WTC11 (cell line): ENCODE measurements at regions not wholly inside any gene's neighbourhood (a gene's known extent, or its start where the extent isn't known, plus 50 kb on each side); places are given as distances from the start of the nearest gene placed in this dataset.

Experiments
- ATAC-seq: fragments of 200-7000 bp; cut with Tn5 transposase; 2 replicates; pipeline ENCODE4 v1.10.0; 2021; ENCODE audit warnings: mild to moderate bottlenecking, moderate library complexity
- CTCF ChIA-PET: fragments of 300-600 bp; sonication (Branson Sonifier 250); formaldehyde crosslinking; loops from one replicate; lab custom pipeline; 2021; ENCODE audit warnings: antibody characterized with exemption; lab: Charles Lee
- POLR2A ChIA-PET: fragments of 350-600 bp; sonication (Branson Sonifier 250); formaldehyde crosslinking; loops from one replicate; lab custom pipeline; 2021; ENCODE audit warnings: antibody characterized with exemption; lab: Charles Lee
- DNase-seq: peaks from one replicate; pipeline ENCODE4 v3.0.0; 2021; ENCODE audit warnings: low spot score
- H3K27ac Mint-ChIP-seq: 2 replicates; pipeline ENCODE4 v1.8.0; 2021; ENCODE audit warnings: mixed read lengths
- H3K27me3 Mint-ChIP-seq: 2 replicates; pipeline ENCODE4 v1.8.0; 2021; ENCODE audit warnings: low read depth, mild to moderate bottlenecking, moderate library complexity, mixed read lengths
- H3K36me3 Mint-ChIP-seq: 2 replicates; pipeline ENCODE4 v1.8.0; 2021; ENCODE audit warnings: mixed read lengths
- H3K4me1 Mint-ChIP-seq: 2 replicates; pipeline ENCODE4 v1.8.0; 2022; ENCODE audit warnings: mixed read lengths
- H3K4me3 Mint-ChIP-seq: 2 replicates; pipeline ENCODE4 v1.8.0; 2021; ENCODE audit warnings: mild to moderate bottlenecking, moderate library complexity, mixed read lengths
- H3K9me3 Mint-ChIP-seq: 2 replicates; pipeline ENCODE4 v1.8.0; 2021; ENCODE audit warnings: mixed read lengths
- ATF2 ChIP-seq: sonication (generic); formaldehyde crosslinking; IDR thresholded peaks from 2 replicates; pipeline ENCODE4 v1.8.1; 2022; ENCODE audit warnings: low read depth, missing genetic modification reagents, borderline replicate concordance
- ETV6 ChIP-seq: sonication (generic); formaldehyde crosslinking; IDR thresholded peaks from 2 replicates; pipeline ENCODE4 v1.8.1; 2022; ENCODE audit warnings: mild to moderate bottlenecking, missing genetic modification reagents
- GABPB1 ChIP-seq: sonication (generic); formaldehyde crosslinking; IDR thresholded peaks from 2 replicates; pipeline ENCODE4 v1.8.1; 2023; ENCODE audit warnings: mild to moderate bottlenecking, missing genetic modification reagents
- GRHL2 ChIP-seq: fragments of 250-450 bp; sonication (Bioruptor Pico); IDR thresholded peaks from 2 replicates; pipeline ENCODE4 v1.8.0; 2022; ENCODE audit warnings: mild to moderate bottlenecking, moderate library complexity; ENCODE audit not compliant: insufficient replicate concordance, severe bottlenecking
- GTF2I ChIP-seq: fragments of 250-450 bp; sonication (Bioruptor Pico); conservative IDR thresholded peaks from 2 replicates; pipeline ENCODE4 v1.4.0; 2021; ENCODE audit warnings: mild to moderate bottlenecking
- SOX15 ChIP-seq: fragments of 250-450 bp; sonication (Bioruptor Pico); IDR thresholded peaks from 2 replicates; pipeline ENCODE4 v1.9.0; 2021; ENCODE audit warnings: mild to moderate bottlenecking
- SP1 ChIP-seq: sonication (generic); formaldehyde crosslinking; conservative IDR thresholded peaks from 2 replicates; pipeline ENCODE4 v1.8.1; 2022; ENCODE audit warnings: missing genetic modification reagents
- ZBTB43 ChIP-seq: sonication (generic); formaldehyde crosslinking; IDR thresholded peaks from 2 replicates; pipeline ENCODE4 v1.8.1; 2023; ENCODE audit warnings: mild to moderate bottlenecking, missing genetic modification reagents
- ZNF219 ChIP-seq: sonication (generic); formaldehyde crosslinking; IDR thresholded peaks from 2 replicates; pipeline ENCODE4 v1.8.0; 2023; ENCODE audit warnings: missing genetic modification reagents, mild to moderate bottlenecking, borderline replicate concordance
- ZNF317 ChIP-seq: sonication (generic); formaldehyde crosslinking; IDR thresholded peaks from 2 replicates; pipeline ENCODE4 v1.8.1; 2023; ENCODE audit warnings: low read depth, mild to moderate bottlenecking, moderate library complexity, missing genetic modification reagents, borderline replicate concordance
- TF ChIP-seq, protein P1 (sequence below): sonication (generic); formaldehyde crosslinking; IDR thresholded peaks from 2 replicates; pipeline ENCODE4 v1.8.0; 2023; ENCODE audit warnings: mild to moderate bottlenecking, missing genetic modification reagents
- TF ChIP-seq, protein P2 (sequence below): sonication (generic); formaldehyde crosslinking; IDR thresholded peaks from 2 replicates; pipeline ENCODE4 v1.8.1; 2022; ENCODE audit warnings: mild to moderate bottlenecking, moderate library complexity, missing genetic modification reagents
- TF ChIP-seq, protein P3 (sequence below): fragments of 250-450 bp; sonication (Bioruptor Pico); conservative IDR thresholded peaks from 2 replicates; pipeline ENCODE4 v1.9.0; 2021; ENCODE audit warnings: mild to moderate bottlenecking
- TF ChIP-seq, protein P4 (sequence below): sonication (generic); formaldehyde crosslinking; IDR thresholded peaks from 2 replicates; pipeline ENCODE4 v1.8.1; 2023; ENCODE audit warnings: mild to moderate bottlenecking, missing genetic modification reagents

GRCh38 chrX:44447214-44447613 lies 95.4 kb downstream of the FUNDC1 start (continued):
- TF ChIP-seq GABPB1 (CRISPR knock-in tag) = no peak
- TF ChIP-seq SP1 (CRISPR knock-in tag) = no peak

DNA sequence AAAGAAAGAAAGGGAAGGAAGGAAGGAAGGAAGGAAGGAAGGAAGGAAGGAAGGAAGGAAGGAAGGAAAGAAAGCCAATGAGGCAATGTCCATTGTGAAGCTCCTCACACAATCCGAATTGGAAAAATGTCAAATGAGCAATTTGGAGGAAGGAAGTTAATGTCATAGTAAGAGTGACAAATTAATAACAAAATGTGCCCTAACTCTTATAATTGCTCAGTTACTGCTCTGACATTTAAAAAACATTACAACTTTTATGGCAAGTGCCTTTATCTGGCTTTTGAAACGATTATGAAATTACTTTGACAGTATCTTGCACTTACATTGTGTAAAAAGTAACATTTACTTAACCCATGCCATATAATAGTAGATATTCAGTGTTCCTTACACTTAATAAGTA lies 96.5 kb upstream of the EFHC2 start:
- Mint-ChIP-seq H3K9me3 (peaks cover 10% of the 10 kb centered on the region), H3K36me3 (no peaks in the 10 kb centered on the region), H3K27ac (no peak overlapping the region), H3K4me1 (peaks cover 5% of the 10 kb centered on the region; the same call in 1 of the 2 replicates), H3K4me3 (no peak overlapping the region), H3K27me3 (no peaks in the 10 kb centered on the region)
- ATAC-seq (no peak), DNase-seq (no peak)
- CTCF ChIA-PET = no interaction called here
- TF ChIP-seq GTF2I (CRISPR knock-in tag) (no peak), ZNF317 (no peak), ATF2 (no peak), GRHL2 (CRISPR knock-in tag) (no peak), ZBTB43 (no peak), ETV6 (CRISPR knock-in tag) (no peak), SOX15 (CRISPR knock-in tag) (no peak), ZNF219 (CRISPR knock-in tag) (no peak)
- TF ChIP-seq, protein P1, sequence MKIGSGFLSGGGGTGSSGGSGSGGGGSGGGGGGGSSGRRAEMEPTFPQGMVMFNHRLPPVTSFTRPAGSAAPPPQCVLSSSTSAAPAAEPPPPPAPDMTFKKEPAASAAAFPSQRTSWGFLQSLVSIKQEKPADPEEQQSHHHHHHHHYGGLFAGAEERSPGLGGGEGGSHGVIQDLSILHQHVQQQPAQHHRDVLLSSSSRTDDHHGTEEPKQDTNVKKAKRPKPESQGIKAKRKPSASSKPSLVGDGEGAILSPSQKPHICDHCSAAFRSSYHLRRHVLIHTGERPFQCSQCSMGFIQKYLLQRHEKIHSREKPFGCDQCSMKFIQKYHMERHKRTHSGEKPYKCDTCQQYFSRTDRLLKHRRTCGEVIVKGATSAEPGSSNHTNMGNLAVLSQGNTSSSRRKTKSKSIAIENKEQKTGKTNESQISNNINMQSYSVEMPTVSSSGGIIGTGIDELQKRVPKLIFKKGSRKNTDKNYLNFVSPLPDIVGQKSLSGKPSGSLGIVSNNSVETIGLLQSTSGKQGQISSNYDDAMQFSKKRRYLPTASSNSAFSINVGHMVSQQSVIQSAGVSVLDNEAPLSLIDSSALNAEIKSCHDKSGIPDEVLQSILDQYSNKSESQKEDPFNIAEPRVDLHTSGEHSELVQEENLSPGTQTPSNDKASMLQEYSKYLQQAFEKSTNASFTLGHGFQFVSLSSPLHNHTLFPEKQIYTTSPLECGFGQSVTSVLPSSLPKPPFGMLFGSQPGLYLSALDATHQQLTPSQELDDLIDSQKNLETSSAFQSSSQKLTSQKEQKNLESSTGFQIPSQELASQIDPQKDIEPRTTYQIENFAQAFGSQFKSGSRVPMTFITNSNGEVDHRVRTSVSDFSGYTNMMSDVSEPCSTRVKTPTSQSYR (CRISPR knock-in tag) = no peak
- TF ChIP-seq, protein P2, sequence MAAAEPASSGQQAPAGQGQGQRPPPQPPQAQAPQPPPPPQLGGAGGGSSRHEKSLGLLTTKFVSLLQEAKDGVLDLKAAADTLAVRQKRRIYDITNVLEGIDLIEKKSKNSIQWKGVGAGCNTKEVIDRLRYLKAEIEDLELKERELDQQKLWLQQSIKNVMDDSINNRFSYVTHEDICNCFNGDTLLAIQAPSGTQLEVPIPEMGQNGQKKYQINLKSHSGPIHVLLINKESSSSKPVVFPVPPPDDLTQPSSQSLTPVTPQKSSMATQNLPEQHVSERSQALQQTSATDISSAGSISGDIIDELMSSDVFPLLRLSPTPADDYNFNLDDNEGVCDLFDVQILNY (CRISPR knock-in tag) = no peak
- TF ChIP-seq, protein P3, sequence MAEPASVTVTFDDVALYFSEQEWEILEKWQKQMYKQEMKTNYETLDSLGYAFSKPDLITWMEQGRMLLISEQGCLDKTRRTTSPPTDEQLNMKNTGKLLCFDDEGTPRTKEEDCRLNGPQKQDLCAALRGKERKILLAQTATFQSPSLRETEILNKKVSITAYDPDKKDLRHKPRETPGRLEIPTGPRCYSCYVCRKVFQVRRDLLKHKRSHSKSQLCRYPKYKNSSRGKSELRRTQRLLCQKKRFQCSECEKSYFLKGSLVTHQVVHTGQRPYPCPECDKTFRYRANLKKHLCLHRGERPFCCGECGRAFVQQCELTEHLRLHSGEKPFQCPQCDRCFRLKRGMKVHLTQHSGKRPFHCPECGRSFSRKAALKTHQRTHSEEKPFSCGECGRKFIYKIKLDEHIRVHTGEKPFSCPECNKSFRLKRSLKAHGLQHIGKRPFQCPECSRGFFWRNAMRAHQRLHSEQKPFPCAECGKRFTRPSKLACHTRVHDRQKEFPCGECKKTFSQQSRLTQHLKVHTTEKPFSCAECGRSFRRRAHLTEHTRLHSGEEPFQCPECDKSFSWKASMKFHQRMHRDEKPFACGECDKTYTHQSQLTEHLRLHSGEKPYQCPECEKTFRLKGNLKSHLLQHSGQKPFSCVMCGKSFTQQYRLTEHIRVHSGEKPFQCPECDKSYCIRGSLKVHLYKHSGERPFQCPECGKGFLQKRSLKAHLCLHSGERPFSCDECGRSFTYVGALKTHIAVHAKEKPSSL = no peak
- TF ChIP-seq, protein P4, sequence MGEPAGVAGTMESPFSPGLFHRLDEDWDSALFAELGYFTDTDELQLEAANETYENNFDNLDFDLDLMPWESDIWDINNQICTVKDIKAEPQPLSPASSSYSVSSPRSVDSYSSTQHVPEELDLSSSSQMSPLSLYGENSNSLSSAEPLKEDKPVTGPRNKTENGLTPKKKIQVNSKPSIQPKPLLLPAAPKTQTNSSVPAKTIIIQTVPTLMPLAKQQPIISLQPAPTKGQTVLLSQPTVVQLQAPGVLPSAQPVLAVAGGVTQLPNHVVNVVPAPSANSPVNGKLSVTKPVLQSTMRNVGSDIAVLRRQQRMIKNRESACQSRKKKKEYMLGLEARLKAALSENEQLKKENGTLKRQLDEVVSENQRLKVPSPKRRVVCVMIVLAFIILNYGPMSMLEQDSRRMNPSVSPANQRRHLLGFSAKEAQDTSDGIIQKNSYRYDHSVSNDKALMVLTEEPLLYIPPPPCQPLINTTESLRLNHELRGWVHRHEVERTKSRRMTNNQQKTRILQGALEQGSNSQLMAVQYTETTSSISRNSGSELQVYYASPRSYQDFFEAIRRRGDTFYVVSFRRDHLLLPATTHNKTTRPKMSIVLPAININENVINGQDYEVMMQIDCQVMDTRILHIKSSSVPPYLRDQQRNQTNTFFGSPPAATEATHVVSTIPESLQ (CRISPR knock-in tag) = no peak
- POLR2A ChIA-PET = no interaction called here
